ENCODE measurements at regions not wholly inside any gene's neighbourhood (a gene's known extent, or its start where the extent isn't known, plus 50 kb on each side); places are given as distances from the start of the nearest gene placed in this dataset.

- intact Hi-C loops (cut with DNase I, micrococcal nuclease) = no loop called here
- no peak for ATAC-seq
- no peak for DNase-seq
Measured at GRCh38 chr10:131435760-131436457, 124.4 kb upstream of the TCERG1L start.

GRCh38 chr10:131436458-131436857 lies 124.9 kb upstream of the TCERG1L start:
- no peak for DNase-seq
- Histone ChIP-seq H3K9me3 (no peaks in the 10 kb centered on the region), H3K4me3 (no peak overlapping the region), H3K4me1 (ENCODE audit: low read depth) (no peaks in the 10 kb centered on the region), H3K36me3 (ENCODE audit: low read depth) (no peaks in the 10 kb centered on the region)
- intact Hi-C loops (cut with DNase I, micrococcal nuclease) = no loop called here
- no peak for ATAC-seq
- TF ChIP-seq CTCF (IDR thresholded peaks at IDR 0.05) = no peak

More at GRCh38 chr10:131435760-131436457, 124.4 kb upstream of the TCERG1L start:
- no peak for TF ChIP-seq CTCF (IDR thresholded peaks at IDR 0.05)
- H3K4me3 ChIP-seq = no peak overlapping the region
- no peaks in the 10 kb centered on the region for H3K9me3 ChIP-seq
- H3K4me1 ChIP-seq (ENCODE audit: low read depth) = no peaks in the 10 kb centered on the region
- no peaks in the 10 kb centered on the region for H3K36me3 ChIP-seq (ENCODE audit: low read depth)

- no peak for ATAC-seq
- H3K4me1 ChIP-seq (ENCODE audit: low read depth) = no peaks in the 10 kb centered on the region
- H3K4me3 ChIP-seq = no peak overlapping the region
- intact Hi-C loops (cut with DNase I, micrococcal nuclease) = no loop called here
- no peaks in the 10 kb centered on the region for H3K9me3 ChIP-seq
- no peak for DNase-seq
- no peak for TF ChIP-seq CTCF (IDR thresholded peaks at IDR 0.05)
- H3K36me3 ChIP-seq (ENCODE audit: low read depth) = no peaks in the 10 kb centered on the region
Measured at GRCh38 chr10:131437556-131438475, 126.3 kb upstream of the TCERG1L start.

GRCh38 chr10:131438665-131439064 lies 127.1 kb upstream of the TCERG1L start:
- ATAC-seq (no peak), DNase-seq (no peak)
- no peaks in the 10 kb centered on the region for H3K9me3 ChIP-seq
- H3K4me1 ChIP-seq (ENCODE audit: low read depth) = no peaks in the 10 kb centered on the region
- no peaks in the 10 kb centered on the region for H3K36me3 ChIP-seq (ENCODE audit: low read depth)
- no peak for TF ChIP-seq CTCF (IDR thresholded peaks at IDR 0.05)
- intact Hi-C loops (cut with DNase I, micrococcal nuclease) = no loop called here
- H3K4me3 ChIP-seq = no peak overlapping the region

- Histone ChIP-seq H3K4me1 (ENCODE audit: low read depth) (no peaks in the 10 kb centered on the region), H3K4me3 (no peak overlapping the region), H3K36me3 (ENCODE audit: low read depth) (no peaks in the 10 kb centered on the region), H3K9me3 (no peaks in the 10 kb centered on the region)
- DNase-seq = no peak
- no peak for TF ChIP-seq CTCF (IDR thresholded peaks at IDR 0.05)
- intact Hi-C loops (cut with DNase I, micrococcal nuclease) = no loop called here
- ATAC-seq = no peak
Measured at GRCh38 chr10:131439705-131440104, 128.2 kb upstream of the TCERG1L start.

Measured in mucosa of descending colon (tissue), 3 donors.